ENCODE measurements at regions not wholly inside any gene's neighbourhood (a gene's known extent, or its start where the extent isn't known, plus 50 kb on each side); places are given as distances from the start of the nearest gene placed in this dataset.
"Not testable (repeated sequence)": the region's sequence is repeated elsewhere in the genome, so short reads cannot be mapped to it uniquely, and the experiment has no call there.

- Mint-ChIP-seq H3K4me3 (ENCODE audit: unreplicated experiment) (no peak overlapping the region), H3K9me3 (ENCODE audit: unreplicated experiment) (no peaks in the 10 kb centered on the region), H3K27ac (ENCODE audit: unreplicated experiment) (no peak overlapping the region), H3K27me3 (ENCODE audit: unreplicated experiment) (no peaks in the 10 kb centered on the region), H3K4me1 (ENCODE audit: low read depth, unreplicated experiment) (no peaks in the 10 kb centered on the region), H3K36me3 (ENCODE audit: unreplicated experiment) (no peaks in the 10 kb centered on the region)
- no peak for DNase-seq
- no peak for TF ChIP-seq CTCF (IDR thresholded peaks at IDR 0.05; ENCODE audit: partially characterized antibody, unreplicated experiment)
Observed at GRCh38 chr1:215023155-215023832, 59.2 kb upstream of the KCNK2 start.

GRCh38 chr1:215028954-215029353 is 53.6 kb upstream of the KCNK2 start:
- Mint-ChIP-seq H3K4me1 (ENCODE audit: low read depth, unreplicated experiment) (no peaks in the 10 kb centered on the region), H3K27me3 (ENCODE audit: unreplicated experiment) (no peaks in the 10 kb centered on the region), H3K9me3 (ENCODE audit: unreplicated experiment) (no peaks in the 10 kb centered on the region), H3K36me3 (ENCODE audit: unreplicated experiment) (no peaks in the 10 kb centered on the region), H3K4me3 (ENCODE audit: unreplicated experiment) (no peak overlapping the region), H3K27ac (ENCODE audit: unreplicated experiment) (no peak overlapping the region)
- no peak for DNase-seq
- TF ChIP-seq CTCF (IDR thresholded peaks at IDR 0.05; ENCODE audit: partially characterized antibody, unreplicated experiment), result peak; percentile 54

GRCh38 chr1:215030581-215030980 is 52.0 kb upstream of the KCNK2 start:
- not testable (repeated sequence) for DNase-seq; H3K4me1 Mint-ChIP-seq (ENCODE audit: low read depth, unreplicated experiment); H3K27me3 Mint-ChIP-seq (ENCODE audit: unreplicated experiment); H3K27ac Mint-ChIP-seq (ENCODE audit: unreplicated experiment); H3K4me3 Mint-ChIP-seq (ENCODE audit: unreplicated experiment); H3K36me3 Mint-ChIP-seq (ENCODE audit: unreplicated experiment); H3K9me3 Mint-ChIP-seq (ENCODE audit: unreplicated experiment)

- Mint-ChIP-seq H3K36me3 (ENCODE audit: unreplicated experiment) (no peaks in the 10 kb centered on the region), H3K27me3 (ENCODE audit: unreplicated experiment) (no peaks in the 10 kb centered on the region), H3K4me3 (ENCODE audit: unreplicated experiment) (no peak overlapping the region), H3K27ac (ENCODE audit: unreplicated experiment) (no peak overlapping the region), H3K9me3 (ENCODE audit: unreplicated experiment) (no peaks in the 10 kb centered on the region), H3K4me1 (ENCODE audit: low read depth, unreplicated experiment) (no peaks in the 10 kb centered on the region)
- no peak for TF ChIP-seq CTCF (IDR thresholded peaks at IDR 0.05; ENCODE audit: partially characterized antibody, unreplicated experiment)
- DNase-seq, result no peak
Observed at GRCh38 chr1:215031392-215031791, 51.1 kb upstream of the KCNK2 start.

All from glutamatergic neuron (in vitro differentiated cells).